Stimulated activated effector memory CD8-positive, alpha-beta T cell treated with anti-CD3 and anti-CD28 coated beads, Interleukin-12 subunit alpha, Interleukin-12 subunit beta, amount 100 ng/mL, for 72 hours (primary cell): ENCODE measurements at regions not wholly inside any gene's neighbourhood (a gene's known extent, or its start where the extent isn't known, plus 50 kb on each side); places are given as distances from the start of the nearest gene placed in this dataset.

Experiments
- ATAC-seq: fragments of 150-1000 bp; cut with Tn5 transposase; 2 replicates; pipeline ENCODE4 v1.10.0; 2021
- DNase-seq, 2 donors: peaks; one replicate each; pipeline ENCODE4 v3.0.0; 2021 to 2022; ENCODE audit warnings: low spot score in 2 of 2
- H3K27ac Mint-ChIP-seq: one replicate; pipeline ENCODE4 v1.8.0; 2022; ENCODE audit warnings: mild to moderate bottlenecking, mixed read lengths
- H3K36me3 Mint-ChIP-seq: one replicate; pipeline ENCODE4 v1.8.0; 2022; ENCODE audit warnings: mild to moderate bottlenecking, mixed read lengths
- H3K4me1 Mint-ChIP-seq: one replicate; pipeline ENCODE4 v1.8.0; 2022; ENCODE audit warnings: mixed read lengths
- H3K4me3 Mint-ChIP-seq: one replicate; pipeline ENCODE4 v1.8.0; 2022; ENCODE audit warnings: mild to moderate bottlenecking, mixed read lengths
- H3K9me3 Mint-ChIP-seq: one replicate; pipeline ENCODE4 v1.8.0; 2022; ENCODE audit warnings: mixed read lengths

- peaks cover 28% of the 10 kb centered on the region for H3K4me1 Mint-ChIP-seq
- no peak for DNase-seq
- no peak overlapping the region for H3K27ac Mint-ChIP-seq
- no peaks in the 10 kb centered on the region for H3K9me3 Mint-ChIP-seq
- no peak overlapping the region for H3K4me3 Mint-ChIP-seq
- H3K36me3 Mint-ChIP-seq = peaks cover 6% of the 10 kb centered on the region
- ATAC-seq = no peak
Observed at GRCh38 chr6:105890521-105891244, 195.5 kb upstream of the PRDM1 start.

DNA sequence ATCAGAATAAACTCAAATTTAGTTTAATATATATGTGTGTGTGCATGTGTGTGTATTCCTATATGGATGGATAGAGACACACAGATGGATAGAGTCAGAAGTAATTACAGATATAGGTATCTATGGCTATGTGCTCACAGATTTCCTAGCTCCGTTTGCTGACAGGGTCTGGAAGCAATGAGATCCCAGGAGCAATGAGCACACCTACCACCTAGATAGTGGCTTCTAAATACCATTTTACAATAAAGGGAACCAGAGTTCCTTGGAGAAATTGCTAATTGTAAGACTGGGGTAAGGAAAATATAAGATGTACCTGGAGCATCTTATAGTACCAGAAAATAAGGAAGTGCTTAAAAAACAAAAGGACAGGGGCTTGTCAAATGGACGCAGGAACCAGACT, 196.2 kb upstream of the PRDM1 start:
- Mint-ChIP-seq H3K4me1 (peaks cover 36% of the 10 kb centered on the region), H3K27ac (no peak overlapping the region), H3K36me3 (peaks cover 6% of the 10 kb centered on the region), H3K4me3 (no peak overlapping the region), H3K9me3 (no peaks in the 10 kb centered on the region)
- DNase-seq = no peak
- no peak for ATAC-seq

DNA sequence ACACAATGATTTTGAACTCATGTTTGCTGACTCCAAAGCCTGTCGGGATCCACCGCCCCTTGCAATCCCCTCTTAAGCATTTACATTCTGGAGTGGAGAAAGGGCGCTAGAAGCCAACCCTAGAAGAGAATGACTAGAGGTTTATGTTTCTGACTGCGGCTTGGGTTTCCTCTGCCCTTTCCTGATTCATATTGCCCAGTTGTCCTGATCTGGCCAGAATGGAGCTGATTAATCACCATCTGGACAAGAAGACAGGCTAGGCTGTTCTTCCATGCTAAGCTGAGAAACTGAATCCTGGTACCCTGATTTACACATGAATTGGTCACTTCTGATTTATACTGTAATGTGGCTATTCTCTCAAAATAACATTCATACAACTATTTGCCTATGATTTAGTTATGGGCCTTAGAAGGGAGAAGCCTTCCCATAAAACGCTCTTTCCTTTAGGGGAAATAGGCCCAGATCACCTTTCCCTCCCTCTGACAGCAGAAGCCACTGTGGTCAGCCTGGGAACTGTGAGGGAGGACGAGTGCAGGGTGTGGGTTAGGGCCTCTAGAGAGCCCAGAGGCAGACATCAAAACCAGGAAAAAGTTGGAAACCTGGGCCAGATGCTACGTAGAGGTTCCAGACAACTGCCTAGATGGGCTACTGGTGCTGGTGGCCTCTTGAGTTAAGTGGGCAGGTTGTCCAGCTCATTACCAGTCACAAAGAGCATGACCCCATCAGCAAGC, 199.2 kb upstream of the PRDM1 start:
- Mint-ChIP-seq H3K4me3 (no peak overlapping the region), H3K4me1 (peaks cover 39% of the 10 kb centered on the region), H3K36me3 (peaks cover 6% of the 10 kb centered on the region), H3K9me3 (no peaks in the 10 kb centered on the region), H3K27ac (peak overlapping the region; percentile 58)
- ATAC-seq = peak; percentile 48
- DNase-seq = no peak

- peak overlapping the region; percentile 46 for H3K27ac Mint-ChIP-seq
- H3K4me1 Mint-ChIP-seq = peaks cover 42% of the 10 kb centered on the region
- H3K36me3 Mint-ChIP-seq = peaks cover 6% of the 10 kb centered on the region
- H3K4me3 Mint-ChIP-seq = no peak overlapping the region
- ATAC-seq = no peak
- no peaks in the 10 kb centered on the region for H3K9me3 Mint-ChIP-seq
- DNase-seq = no peak
Observed at GRCh38 chr6:105886066-105886813, 199.9 kb upstream of the PRDM1 start.

DNA sequence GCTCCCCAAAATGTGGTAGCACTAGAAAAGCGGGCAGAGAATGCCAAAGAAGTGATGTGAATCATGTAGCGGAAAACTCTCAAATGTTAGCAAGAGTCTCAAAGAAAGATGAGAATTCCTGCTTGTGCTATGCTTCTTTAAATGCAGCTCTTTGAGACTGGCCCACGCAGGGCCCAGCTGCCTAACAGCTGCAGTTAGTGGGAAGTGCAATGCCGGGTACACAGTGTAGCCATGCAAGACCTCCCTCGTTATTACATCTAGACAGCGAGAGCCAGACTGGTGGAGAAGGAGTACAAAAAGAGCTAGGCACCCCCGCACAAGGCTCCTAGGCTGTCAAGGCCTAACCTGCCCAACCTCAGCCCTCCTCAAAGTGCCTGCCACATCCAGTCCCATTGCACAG, 201.7 kb upstream of the PRDM1 start:
- Mint-ChIP-seq H3K27ac (no peak overlapping the region), H3K4me3 (no peak overlapping the region), H3K36me3 (peaks cover 6% of the 10 kb centered on the region), H3K4me1 (peaks cover 57% of the 10 kb centered on the region), H3K9me3 (no peaks in the 10 kb centered on the region)
- ATAC-seq (no peak), DNase-seq (no peak)

DNA sequence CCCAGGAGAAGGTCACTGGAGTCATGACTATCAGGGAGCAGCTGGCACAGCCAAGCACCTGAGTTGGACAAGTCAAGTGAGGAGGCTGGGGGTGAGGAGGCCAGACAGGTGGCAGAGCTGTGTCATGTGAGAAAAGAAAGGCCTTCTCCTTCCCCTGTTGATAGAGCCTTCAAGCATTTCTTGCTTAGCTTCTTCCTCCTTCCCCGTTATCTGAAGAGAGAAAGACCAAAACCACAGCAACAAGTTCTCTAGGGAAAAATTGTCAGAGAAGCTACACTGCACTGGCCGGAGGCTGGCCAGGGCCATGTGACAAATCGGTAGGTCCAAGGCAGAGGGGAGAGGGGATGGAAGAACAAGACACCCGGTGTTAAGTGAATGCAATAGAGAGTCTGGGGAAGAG, 202.1 kb upstream of the PRDM1 start:
- Mint-ChIP-seq H3K27ac (no peak overlapping the region), H3K4me3 (no peak overlapping the region), H3K4me1 (peaks cover 54% of the 10 kb centered on the region)

DNA sequence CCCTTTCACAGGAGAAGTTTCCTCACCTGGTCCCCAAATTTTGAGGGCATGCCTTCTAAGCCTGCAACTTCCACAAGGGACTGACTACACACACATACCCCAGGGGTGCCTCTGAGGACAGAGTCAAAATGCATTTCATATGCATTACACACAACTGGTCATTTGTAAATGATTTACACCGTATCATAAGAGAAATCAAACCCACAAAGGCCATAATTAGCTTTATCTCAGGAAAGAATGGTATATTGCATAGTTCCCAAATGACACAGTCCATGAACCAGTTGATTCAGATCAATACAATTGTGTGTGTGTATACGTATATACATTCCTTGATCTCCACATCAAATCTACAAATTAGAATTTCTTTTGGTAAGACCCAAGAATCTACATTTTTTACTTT, 203.3 kb upstream of the PRDM1 start:
- Mint-ChIP-seq H3K4me3 (no peak overlapping the region), H3K27ac (no peak overlapping the region), H3K9me3 (no peaks in the 10 kb centered on the region), H3K36me3 (peaks cover 5% of the 10 kb centered on the region), H3K4me1 (peaks cover 55% of the 10 kb centered on the region)
- no peak for ATAC-seq
- no peak for DNase-seq

More for the DNA sequence above, 202.1 kb upstream of the PRDM1 start:
- ATAC-seq = no peak
- Mint-ChIP-seq H3K9me3 (no peaks in the 10 kb centered on the region), H3K36me3 (peaks cover 6% of the 10 kb centered on the region)
- DNase-seq = no peak

DNA sequence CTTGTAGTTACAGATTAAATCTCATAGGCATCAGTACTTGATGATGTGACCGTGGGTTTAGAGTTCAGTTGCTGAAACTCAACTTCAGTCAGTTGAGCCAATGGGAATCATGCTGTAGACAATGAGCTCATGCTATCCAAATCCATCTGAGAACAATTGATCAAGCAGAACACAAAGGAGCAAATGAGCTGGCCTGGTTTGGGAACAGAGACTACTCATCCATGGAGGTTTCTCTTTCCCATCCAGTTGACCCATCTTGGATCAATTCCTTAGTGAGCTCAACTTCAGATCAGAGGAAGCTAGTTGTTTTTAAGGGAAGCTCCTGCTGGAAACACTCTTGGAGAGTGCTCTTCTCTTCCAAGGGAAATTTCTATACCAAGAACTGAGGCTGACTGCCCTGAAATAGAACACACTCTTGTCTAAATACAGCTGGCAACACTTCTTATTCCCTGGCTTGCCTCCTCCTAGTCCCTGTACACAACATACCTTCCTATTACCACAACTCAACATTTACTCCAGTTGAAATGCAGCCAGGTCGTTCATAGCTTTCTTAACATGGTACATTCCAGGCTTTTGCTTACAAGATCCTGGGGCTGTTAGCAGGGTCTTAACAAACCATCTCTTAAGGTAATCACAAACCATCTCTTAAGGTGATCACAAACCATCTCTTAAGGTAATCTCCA, 203.9 kb upstream of the PRDM1 start:
- no peak overlapping the region for H3K4me3 Mint-ChIP-seq
- H3K4me1 Mint-ChIP-seq = peaks cover 49% of the 10 kb centered on the region
- H3K36me3 Mint-ChIP-seq = no peaks in the 10 kb centered on the region
- no peaks in the 10 kb centered on the region for H3K9me3 Mint-ChIP-seq
- no peak for ATAC-seq
- no peak overlapping the region for H3K27ac Mint-ChIP-seq
- DNase-seq = no peak

DNA sequence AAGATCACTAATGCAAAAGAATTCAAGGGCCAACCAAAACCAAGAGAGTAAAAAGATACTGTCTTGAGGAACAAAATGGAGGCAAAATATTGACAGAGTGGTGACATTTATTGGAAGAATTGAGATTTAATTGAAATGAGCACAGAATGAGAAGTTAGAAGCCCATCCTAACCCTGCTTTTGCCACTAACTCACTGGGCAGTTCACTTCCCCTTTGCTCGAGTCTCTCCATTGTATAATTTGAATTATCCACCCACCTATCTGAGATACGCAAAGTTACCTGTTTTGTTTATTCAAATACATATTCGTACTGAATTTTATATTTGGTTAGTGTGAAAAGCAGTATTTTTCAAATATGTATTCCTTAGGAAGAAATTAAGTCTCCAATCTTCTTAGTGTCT, 204.5 kb upstream of the PRDM1 start:
- ATAC-seq (no peak), DNase-seq (no peak)
- no peaks in the 10 kb centered on the region for H3K36me3 Mint-ChIP-seq
- H3K4me3 Mint-ChIP-seq = no peak overlapping the region
- H3K9me3 Mint-ChIP-seq = no peaks in the 10 kb centered on the region
- no peak overlapping the region for H3K27ac Mint-ChIP-seq
- peaks cover 44% of the 10 kb centered on the region for H3K4me1 Mint-ChIP-seq

- no peak for DNase-seq
- Mint-ChIP-seq H3K36me3 (no peaks in the 10 kb centered on the region), H3K4me1 (peaks cover 40% of the 10 kb centered on the region), H3K27ac (peak overlapping the region; percentile 14), H3K4me3 (peak overlapping the region; percentile 38), H3K9me3 (no peaks in the 10 kb centered on the region)
- peak; percentile 87 for ATAC-seq
Observed at GRCh38 chr6:105880030-105880492, 206.1 kb upstream of the PRDM1 start.

GRCh38 chr6:105879146-105879545, 207.0 kb upstream of the PRDM1 start:
- DNase-seq (no peak), ATAC-seq (no peak)
- H3K27ac Mint-ChIP-seq = no peak overlapping the region
- H3K9me3 Mint-ChIP-seq = no peaks in the 10 kb centered on the region
- peaks cover 39% of the 10 kb centered on the region for H3K4me1 Mint-ChIP-seq
- H3K4me3 Mint-ChIP-seq = no peak overlapping the region
- no peaks in the 10 kb centered on the region for H3K36me3 Mint-ChIP-seq

DNA sequence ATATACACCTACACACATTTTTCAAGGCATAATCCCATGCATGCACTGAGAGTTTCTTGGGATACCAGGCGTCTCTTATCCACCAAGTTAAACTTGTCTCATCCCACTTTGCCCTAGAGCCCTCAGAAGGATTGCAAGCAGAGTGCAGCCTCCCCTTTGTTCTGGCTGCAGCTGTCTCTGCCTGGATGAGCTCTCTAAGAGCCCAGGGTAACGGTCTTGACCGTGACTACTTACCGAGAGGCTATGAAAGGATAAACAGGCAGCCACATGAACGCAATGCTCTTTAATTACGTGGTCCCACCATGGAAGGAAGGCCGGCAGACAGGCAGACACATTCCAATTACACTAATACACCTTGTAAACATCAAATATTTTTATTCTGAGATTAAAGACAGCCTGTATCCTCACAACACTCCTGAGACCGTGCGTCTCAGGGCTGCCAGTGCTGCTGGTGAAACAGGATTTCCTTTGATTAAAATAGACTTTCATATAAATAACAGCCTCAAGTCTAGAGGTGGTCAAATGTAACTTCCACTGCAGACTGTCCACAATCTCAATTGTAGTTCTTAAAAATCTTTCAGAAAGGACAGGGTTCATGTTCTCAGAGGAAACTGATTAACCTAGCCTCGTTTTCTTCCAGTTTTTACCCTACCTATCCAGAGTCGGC, 210.0 kb upstream of the PRDM1 start:
- H3K9me3 Mint-ChIP-seq = no peaks in the 10 kb centered on the region
- H3K4me3 Mint-ChIP-seq = no peak overlapping the region
- no peaks in the 10 kb centered on the region for H3K36me3 Mint-ChIP-seq
- H3K27ac Mint-ChIP-seq = no peak overlapping the region
- DNase-seq (no peak), ATAC-seq (no peak)
- peaks cover 44% of the 10 kb centered on the region for H3K4me1 Mint-ChIP-seq

DNA sequence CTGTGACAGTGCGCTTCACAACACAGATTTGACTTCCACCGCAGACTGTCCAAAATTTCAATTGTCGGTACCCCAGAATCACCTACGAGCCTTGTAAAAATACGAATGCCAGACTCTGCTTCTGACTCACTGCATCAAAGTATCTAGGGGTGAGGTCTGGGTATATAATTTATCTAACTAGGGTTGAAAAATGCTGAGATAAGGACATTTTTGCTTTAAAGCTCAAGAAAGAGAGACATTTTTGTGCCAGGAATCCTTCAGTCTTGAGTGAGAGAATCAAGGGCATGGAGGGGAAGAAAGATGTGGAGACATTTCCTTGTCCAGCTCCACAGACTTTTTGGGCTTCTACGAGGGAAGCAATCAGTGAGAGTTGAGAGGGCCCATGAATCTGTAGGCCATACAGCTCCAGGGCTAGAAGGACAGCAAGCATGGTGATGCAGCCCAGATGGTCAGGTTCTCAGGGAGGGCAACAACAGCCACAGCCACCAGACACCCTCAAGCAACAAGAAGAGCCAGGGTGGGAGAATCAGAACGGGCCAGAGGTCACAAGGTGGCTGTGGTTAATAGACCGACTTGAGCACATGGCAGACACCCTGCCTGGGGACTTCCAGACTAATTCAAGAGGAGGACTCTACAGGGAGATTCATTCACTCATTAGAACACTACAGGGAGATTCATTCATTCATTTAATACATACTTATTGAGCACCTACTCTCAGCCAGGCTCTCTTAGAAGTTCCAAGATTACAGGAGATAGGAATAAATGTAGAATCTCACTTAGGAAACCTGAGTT, 211.1 kb upstream of the PRDM1 start:
- ATAC-seq = no peak
- Mint-ChIP-seq H3K27ac (no peak overlapping the region), H3K4me3 (no peak overlapping the region), H3K36me3 (no peaks in the 10 kb centered on the region), H3K9me3 (no peaks in the 10 kb centered on the region), H3K4me1 (peaks cover 33% of the 10 kb centered on the region)
- DNase-seq = no peak

- Mint-ChIP-seq H3K4me1 (peaks cover 31% of the 10 kb centered on the region), H3K36me3 (no peaks in the 10 kb centered on the region), H3K4me3 (peak overlapping the region; percentile 34), H3K27ac (no peak overlapping the region), H3K9me3 (no peaks in the 10 kb centered on the region)
- no peak for DNase-seq
- ATAC-seq = peak; percentile 48
Observed at GRCh38 chr6:105873799-105874198, 212.3 kb upstream of the PRDM1 start.
